ENCODE measurements at regions not wholly inside any gene's neighbourhood (a gene's known extent, or its start where the extent isn't known, plus 50 kb on each side); places are given as distances from the start of the nearest gene placed in this dataset.

DNA sequence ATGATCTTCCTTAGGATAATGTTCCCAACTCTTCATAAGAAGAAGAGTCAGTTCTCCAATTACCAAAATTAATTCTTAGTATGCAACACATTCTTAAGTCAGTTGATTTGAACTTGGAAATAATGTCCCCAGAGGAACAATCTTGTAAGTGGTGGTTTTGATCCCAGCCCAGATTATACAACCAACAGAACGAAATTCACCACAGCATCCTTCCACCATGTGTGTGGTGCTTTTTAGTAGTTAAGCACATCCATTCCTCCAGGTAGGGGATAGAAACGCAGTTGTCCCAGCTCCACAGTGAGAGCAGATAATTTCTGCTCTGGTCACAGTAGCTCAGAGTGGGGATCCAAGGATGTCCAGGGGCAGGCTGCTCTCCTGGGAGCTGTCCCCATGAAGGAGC lies 161.7 kb upstream of the SLC39A10 start:
- H3K79me2 ChIP-seq (ENCODE audit: insufficient read depth, low read length), result no peaks in the 10 kb centered on the region
- no peak overlapping the region for H3K9ac ChIP-seq (ENCODE audit: insufficient read depth, low read length, poor library complexity, severe bottlenecking)
- no peaks in the 10 kb centered on the region for H3K9me3 ChIP-seq (replicated peaks in 1 of 2; ENCODE audit: control insufficient read depth in 1 of 2, insufficient read depth in 1 of 2, low read length in 2 of 2)
- no peaks in the 10 kb centered on the region for H3K4me1 ChIP-seq (ENCODE audit: control insufficient read depth in 1 of 2, insufficient read depth in 2 of 2, low read length in 2 of 2)
- Mint-ChIP-seq H3K27me3 (ENCODE audit: low read depth in 3 of 3) (peaks cover 0 to 2% (median 0%) of the 10 kb centered on the region in 3 donors), H3K27ac (no peak overlapping the region), H3K4me3 (no peak overlapping the region), H3K9me3 (peaks cover 0 to 4% (median 0%) of the 10 kb centered on the region in 7 donors), H3K36me3 (no peaks in the 10 kb centered on the region), H3K4me1 (peaks cover 8% of the 10 kb centered on the region)
- H3K36me3 ChIP-seq (replicated peaks in 1 of 2; ENCODE audit: control insufficient read depth in 1 of 2, insufficient read depth in 2 of 2, low read length in 2 of 2), result no peaks in the 10 kb centered on the region
- no peak overlapping the region for H3K4me2 ChIP-seq (replicated peaks; ENCODE audit: extremely low read depth, low read length, poor library complexity, severe bottlenecking)
- no peaks in the 10 kb centered on the region for H3K27me3 ChIP-seq (ENCODE audit: control insufficient read depth in 2 of 2, insufficient read depth in 2 of 2, low read length in 2 of 2)
- TF ChIP-seq, protein P1, sequence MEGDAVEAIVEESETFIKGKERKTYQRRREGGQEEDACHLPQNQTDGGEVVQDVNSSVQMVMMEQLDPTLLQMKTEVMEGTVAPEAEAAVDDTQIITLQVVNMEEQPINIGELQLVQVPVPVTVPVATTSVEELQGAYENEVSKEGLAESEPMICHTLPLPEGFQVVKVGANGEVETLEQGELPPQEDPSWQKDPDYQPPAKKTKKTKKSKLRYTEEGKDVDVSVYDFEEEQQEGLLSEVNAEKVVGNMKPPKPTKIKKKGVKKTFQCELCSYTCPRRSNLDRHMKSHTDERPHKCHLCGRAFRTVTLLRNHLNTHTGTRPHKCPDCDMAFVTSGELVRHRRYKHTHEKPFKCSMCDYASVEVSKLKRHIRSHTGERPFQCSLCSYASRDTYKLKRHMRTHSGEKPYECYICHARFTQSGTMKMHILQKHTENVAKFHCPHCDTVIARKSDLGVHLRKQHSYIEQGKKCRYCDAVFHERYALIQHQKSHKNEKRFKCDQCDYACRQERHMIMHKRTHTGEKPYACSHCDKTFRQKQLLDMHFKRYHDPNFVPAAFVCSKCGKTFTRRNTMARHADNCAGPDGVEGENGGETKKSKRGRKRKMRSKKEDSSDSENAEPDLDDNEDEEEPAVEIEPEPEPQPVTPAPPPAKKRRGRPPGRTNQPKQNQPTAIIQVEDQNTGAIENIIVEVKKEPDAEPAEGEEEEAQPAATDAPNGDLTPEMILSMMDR (IDR thresholded peaks at IDR 0.05), result no peak
- no peak overlapping the region for H3K27ac ChIP-seq (ENCODE audit: low read depth in 1 of 2, low read length in 2 of 2)
- no peak overlapping the region for H2AFZ ChIP-seq (ENCODE audit: insufficient read depth, low read depth, low read length, poor library complexity, severe bottlenecking)
- no peak overlapping the region for H3K4me3 ChIP-seq (replicated peaks in 1 of 3; ENCODE audit: low read depth in 2 of 3, low read length in 3 of 3)
- no CpG with 5 or more reads among the region's 2 CpGs for WGBS (ENCODE audit: insufficient coverage)
- no peak for DNase-seq
- intact Hi-C loops (cut with micrococcal nuclease), result loop anchor here in 1 of 2 donors (10.0 kb wide), 1 partner anchor 159 kb away; the partner anchor contains the start of gene SLC39A10
- H4K20me1 ChIP-seq (ENCODE audit: insufficient read depth, low read length), result no peaks in the 10 kb centered on the region

- Histone ChIP-seq H3K79me2 (ENCODE audit: insufficient read depth, low read length) (no peaks in the 10 kb centered on the region), H3K27ac (ENCODE audit: low read depth in 1 of 2, low read length in 2 of 2) (no peak overlapping the region), H3K4me3 (replicated peaks in 1 of 3; ENCODE audit: low read depth in 2 of 3, low read length in 3 of 3) (no peak overlapping the region), H2AFZ (ENCODE audit: insufficient read depth, low read depth, low read length, poor library complexity, severe bottlenecking) (no peak overlapping the region), H3K36me3 (replicated peaks in 1 of 2; ENCODE audit: control insufficient read depth in 1 of 2, insufficient read depth in 2 of 2, low read length in 2 of 2) (no peaks in the 10 kb centered on the region), H3K4me2 (replicated peaks; ENCODE audit: extremely low read depth, low read length, poor library complexity, severe bottlenecking) (no peak overlapping the region), H3K27me3 (ENCODE audit: control insufficient read depth in 2 of 2, insufficient read depth in 2 of 2, low read length in 2 of 2) (no peaks in the 10 kb centered on the region), H3K9me3 (replicated peaks in 1 of 2; ENCODE audit: control insufficient read depth in 1 of 2, insufficient read depth in 1 of 2, low read length in 2 of 2) (no peaks in the 10 kb centered on the region), H3K9ac (ENCODE audit: insufficient read depth, low read length, poor library complexity, severe bottlenecking) (no peak overlapping the region), H3K4me1 (ENCODE audit: control insufficient read depth in 1 of 2, insufficient read depth in 2 of 2, low read length in 2 of 2) (no peaks in the 10 kb centered on the region), H4K20me1 (ENCODE audit: insufficient read depth, low read length) (no peaks in the 10 kb centered on the region)
- Mint-ChIP-seq H3K27ac (no peak overlapping the region), H3K4me3 (no peak overlapping the region), H3K36me3 (no peaks in the 10 kb centered on the region), H3K4me1 (peaks cover 9% of the 10 kb centered on the region), H3K27me3 (ENCODE audit: low read depth in 3 of 3) (peaks cover 0 to 2% (median 0%) of the 10 kb centered on the region in 3 donors), H3K9me3 (peaks cover 0 to 4% (median 0%) of the 10 kb centered on the region in 7 donors)
- DNase-seq, result no peak
- intact Hi-C loops (cut with micrococcal nuclease), result loop anchor here in 1 of 2 donors (10.0 kb wide), 1 partner anchor 160 kb away; the partner anchor contains the start of gene SLC39A10
- WGBS (ENCODE audit: insufficient coverage), result no CpG with 5 or more reads among the region's 2 CpGs
- TF ChIP-seq, protein P1 (IDR thresholded peaks at IDR 0.05), result no peak
These were observed 162.6 kb upstream of the SLC39A10 start for GRCh38 chr2:195494451-195494850.

Measured in CD14-positive monocyte (primary cell).